ENCODE measurements at regions not wholly inside any gene's neighbourhood (a gene's known extent, or its start where the extent isn't known, plus 50 kb on each side); places are given as distances from the start of the nearest gene placed in this dataset.
A peak's percentile ranks its signal among the peaks of the same experiment; 100 is the strongest.

DNA sequence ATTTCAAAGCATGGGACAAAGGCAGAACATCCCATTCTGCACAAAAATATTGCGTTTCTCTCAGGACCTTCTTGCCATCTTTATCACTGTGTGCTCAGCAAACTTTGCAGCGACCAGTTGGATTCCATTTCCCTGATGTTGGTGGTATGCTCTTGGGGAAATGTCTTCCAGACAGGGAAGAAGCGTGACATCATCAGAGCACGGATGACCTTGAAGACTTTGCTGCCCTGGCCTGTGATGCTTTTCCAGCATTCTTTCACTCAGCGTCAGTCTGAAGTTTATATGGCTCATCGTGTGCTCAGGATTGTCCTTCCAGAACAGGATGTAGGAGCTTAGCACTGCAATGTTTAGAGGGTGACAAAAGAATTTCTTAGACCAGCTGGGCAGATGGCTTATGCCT is 131.4 kb upstream of the F3 start:
- ChIA-PET CTCF (no interaction called here), POLR2A (ENCODE audit: unreplicated experiment) (interaction anchor here (1.1 kb wide), 1 partner anchor 128 kb away, joined by 3 read pairs; no protein-coding TSS in a partner anchor)
- TF ChIP-seq NFE2L2 (IDR thresholded peaks at IDR 0.05; ENCODE audit: low read depth, low read length) (no peak), CHD1 (IDR thresholded peaks at IDR 0.05; ENCODE audit: low read depth, low read length) (no peak), SMC3 (IDR thresholded peaks at IDR 0.05; ENCODE audit: low read depth, low read length) (0 out of 2 replicates have a peak, but pooled peaks have one; percentile 8), MAFK (IDR thresholded peaks at IDR 0.05; ENCODE audit: low read depth, low read length) (peak; percentile 71), RAD21 (IDR thresholded peaks at IDR 0.05; ENCODE audit: low read length) (peak; percentile 15; the same call in 1 of the 2 replicates), POLR2A (IDR thresholded peaks at IDR 0.05; ENCODE audit: low read depth, low read length) (no peak), MXI1 (IDR thresholded peaks at IDR 0.05; ENCODE audit: borderline replicate concordance, low read depth, low read length) (no peak), CEBPB (IDR thresholded peaks at IDR 0.05; ENCODE audit: low read depth, low read length) (peak; percentile 56), BHLHE40 (IDR thresholded peaks at IDR 0.05; ENCODE audit: low read depth, low read length) (peak; percentile 82), FOS (IDR thresholded peaks at IDR 0.05; ENCODE audit: low read depth, low read length) (peak; percentile 83), RFX5 (IDR thresholded peaks at IDR 0.05; ENCODE audit: low read depth, low read length) (no peak)
- TF ChIP-seq, protein P1, sequence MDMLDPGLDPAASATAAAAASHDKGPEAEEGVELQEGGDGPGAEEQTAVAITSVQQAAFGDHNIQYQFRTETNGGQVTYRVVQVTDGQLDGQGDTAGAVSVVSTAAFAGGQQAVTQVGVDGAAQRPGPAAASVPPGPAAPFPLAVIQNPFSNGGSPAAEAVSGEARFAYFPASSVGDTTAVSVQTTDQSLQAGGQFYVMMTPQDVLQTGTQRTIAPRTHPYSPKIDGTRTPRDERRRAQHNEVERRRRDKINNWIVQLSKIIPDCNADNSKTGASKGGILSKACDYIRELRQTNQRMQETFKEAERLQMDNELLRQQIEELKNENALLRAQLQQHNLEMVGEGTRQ (IDR thresholded peaks at IDR 0.05; ENCODE audit: low read depth, low read length), result no peak
- TF ChIP-seq, protein P2, sequence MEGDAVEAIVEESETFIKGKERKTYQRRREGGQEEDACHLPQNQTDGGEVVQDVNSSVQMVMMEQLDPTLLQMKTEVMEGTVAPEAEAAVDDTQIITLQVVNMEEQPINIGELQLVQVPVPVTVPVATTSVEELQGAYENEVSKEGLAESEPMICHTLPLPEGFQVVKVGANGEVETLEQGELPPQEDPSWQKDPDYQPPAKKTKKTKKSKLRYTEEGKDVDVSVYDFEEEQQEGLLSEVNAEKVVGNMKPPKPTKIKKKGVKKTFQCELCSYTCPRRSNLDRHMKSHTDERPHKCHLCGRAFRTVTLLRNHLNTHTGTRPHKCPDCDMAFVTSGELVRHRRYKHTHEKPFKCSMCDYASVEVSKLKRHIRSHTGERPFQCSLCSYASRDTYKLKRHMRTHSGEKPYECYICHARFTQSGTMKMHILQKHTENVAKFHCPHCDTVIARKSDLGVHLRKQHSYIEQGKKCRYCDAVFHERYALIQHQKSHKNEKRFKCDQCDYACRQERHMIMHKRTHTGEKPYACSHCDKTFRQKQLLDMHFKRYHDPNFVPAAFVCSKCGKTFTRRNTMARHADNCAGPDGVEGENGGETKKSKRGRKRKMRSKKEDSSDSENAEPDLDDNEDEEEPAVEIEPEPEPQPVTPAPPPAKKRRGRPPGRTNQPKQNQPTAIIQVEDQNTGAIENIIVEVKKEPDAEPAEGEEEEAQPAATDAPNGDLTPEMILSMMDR (conservative IDR thresholded peaks at IDR 0.05; ENCODE audit: low read depth, low read length), result no peak
- TF ChIP-seq, protein P3, sequence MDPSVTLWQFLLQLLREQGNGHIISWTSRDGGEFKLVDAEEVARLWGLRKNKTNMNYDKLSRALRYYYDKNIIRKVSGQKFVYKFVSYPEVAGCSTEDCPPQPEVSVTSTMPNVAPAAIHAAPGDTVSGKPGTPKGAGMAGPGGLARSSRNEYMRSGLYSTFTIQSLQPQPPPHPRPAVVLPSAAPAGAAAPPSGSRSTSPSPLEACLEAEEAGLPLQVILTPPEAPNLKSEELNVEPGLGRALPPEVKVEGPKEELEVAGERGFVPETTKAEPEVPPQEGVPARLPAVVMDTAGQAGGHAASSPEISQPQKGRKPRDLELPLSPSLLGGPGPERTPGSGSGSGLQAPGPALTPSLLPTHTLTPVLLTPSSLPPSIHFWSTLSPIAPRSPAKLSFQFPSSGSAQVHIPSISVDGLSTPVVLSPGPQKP (IDR thresholded peaks at IDR 0.05; ENCODE audit: borderline replicate concordance, low read depth, low read length), result no peak
- dilution Hi-C loops (cut with HindIII; ENCODE audit: low sequenced_read_pairs, unreplicated experiment), result no loop called here
- H3K56ac ChIP-seq (ENCODE audit: extremely low read depth, insufficient read depth, low read length), result no peak overlapping the region
- H3K14ac ChIP-seq (replicated peaks; ENCODE audit: low read depth, low read length), result peak overlapping the region; percentile 92
- no peak overlapping the region for H2AK9ac ChIP-seq (replicated peaks; ENCODE audit: low read depth, low read length, poor library complexity)
- peak overlapping the region; percentile 99 for H2BK120ac ChIP-seq (ENCODE audit: low read depth, low read length)
- no peaks in the 10 kb centered on the region for H4K20me1 ChIP-seq (ENCODE audit: insufficient read depth, low read length)
- H3K23ac ChIP-seq (ENCODE audit: low read depth, low read length), result 0 out of 2 replicates have a peak overlapping the region, but pooled peaks have one; percentile 60
- no TSS peak for BruUV-seq (replicated peaks)
- H3K4me2 ChIP-seq (ENCODE audit: low read depth, low read length), result no peak overlapping the region
- no peaks in the 10 kb centered on the region for H3K36me3 ChIP-seq (ENCODE audit: control insufficient read depth, insufficient read depth, low read length)
- H3K4me1 ChIP-seq (ENCODE audit: control insufficient read depth, insufficient read depth, low read length), result peaks cover 22% of the 10 kb centered on the region
- peaks cover 0 to 20% of the 10 kb centered on the region in 2 experiments; a peak in 1 of 4 replicates for H3K79me1 ChIP-seq (ENCODE audit: low read depth in 1 of 2, low read length in 2 of 2)
- H3K27ac ChIP-seq (ENCODE audit: insufficient read depth, low read length), result peak overlapping the region; percentile 35; the same call in 1 of the 2 replicates
- peak; percentile 99 for DNase-seq
- H3K27me3 ChIP-seq (ENCODE audit: control insufficient read depth, insufficient read depth, low read length), result no peaks in the 10 kb centered on the region
- ATAC-seq (ENCODE audit: low read depth), result peak; percentile 79
- H2BK5ac ChIP-seq (ENCODE audit: low read depth, low read length, poor library complexity, severe bottlenecking), result peak overlapping the region; percentile 99
- H2AK5ac ChIP-seq (ENCODE audit: low read depth, low read length), result peak overlapping the region; percentile 38; the same call in 1 of the 2 replicates
- intact Hi-C loops (cut with micrococcal nuclease), result no loop called here
- H3K9me3 ChIP-seq (ENCODE audit: control insufficient read depth, insufficient read depth, low read length), result no peaks in the 10 kb centered on the region
- 17% methylated on average over 2 of the region's 6 CpGs; no CpG with 5 or more reads in 1 of the 2 experiments for WGBS, 2 experiments (ENCODE audit: extremely low coverage in 2 of 2, insufficient read length in 1 of 2)
- H3K9ac ChIP-seq (ENCODE audit: low read depth, low read length), result no peak overlapping the region
- H3K4me3 ChIP-seq (ENCODE audit: insufficient read depth, low read depth, low read length), result no peak overlapping the region
- H4K5ac ChIP-seq (ENCODE audit: low read depth, low read length), result peak overlapping the region; percentile 13; the same call in 1 of the 2 replicates
- H2BK20ac ChIP-seq (ENCODE audit: low read depth, low read length), result peak overlapping the region; percentile 95
- peak overlapping the region; percentile 42; the same call in 1 of the 2 replicates for H3K18ac ChIP-seq (ENCODE audit: low read depth, low read length)
- in situ Hi-C loops (cut with MboI; ENCODE audit: low sequenced_read_pairs), result no loop called here
- peak overlapping the region; percentile 72 to 80; a peak in 2 of 4 replicates for H4K8ac ChIP-seq (ENCODE audit: low read depth in 2 of 2, low read length in 2 of 2)
- peaks cover 17% of the 10 kb centered on the region for H3K9me1 ChIP-seq (ENCODE audit: insufficient read depth, low read length)
- 0 out of 3 replicates have a peak overlapping the region, but pooled peaks have one; percentile 11 for H2BK15ac ChIP-seq (ENCODE audit: low read depth, low read length)
- H4K91ac ChIP-seq (ENCODE audit: insufficient read depth, low read depth, low read length), result peak overlapping the region; percentile 58
- H3K4ac ChIP-seq (ENCODE audit: low read depth, low read length), result peak overlapping the region; percentile 93
- H2AFZ ChIP-seq (replicated peaks; ENCODE audit: low read length, poor library complexity), result peak overlapping the region; percentile 39
